ENCODE measurements at regions not wholly inside any gene's neighbourhood (a gene's known extent, or its start where the extent isn't known, plus 50 kb on each side); places are given as distances from the start of the nearest gene placed in this dataset.

DNA sequence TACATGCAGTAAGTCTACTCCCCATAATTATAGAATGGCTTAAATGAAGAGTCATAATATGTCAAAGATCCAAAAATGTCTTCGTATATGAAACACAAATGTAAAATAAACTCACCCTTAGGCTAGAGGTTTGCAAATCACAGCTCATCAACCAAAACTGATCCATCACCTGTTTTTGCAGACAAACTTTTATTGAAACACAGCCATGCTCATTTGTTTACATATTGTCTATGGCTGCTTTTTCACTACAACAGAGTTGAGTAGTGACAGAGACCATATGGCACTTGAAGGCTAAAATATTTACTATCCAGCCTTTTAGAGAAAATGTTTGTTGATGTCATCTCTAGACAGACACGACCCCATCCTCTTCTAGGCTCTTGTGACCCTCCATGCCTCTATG is 64.5 kb upstream of the GEMIN8 start:
- TF ChIP-seq, protein P1, sequence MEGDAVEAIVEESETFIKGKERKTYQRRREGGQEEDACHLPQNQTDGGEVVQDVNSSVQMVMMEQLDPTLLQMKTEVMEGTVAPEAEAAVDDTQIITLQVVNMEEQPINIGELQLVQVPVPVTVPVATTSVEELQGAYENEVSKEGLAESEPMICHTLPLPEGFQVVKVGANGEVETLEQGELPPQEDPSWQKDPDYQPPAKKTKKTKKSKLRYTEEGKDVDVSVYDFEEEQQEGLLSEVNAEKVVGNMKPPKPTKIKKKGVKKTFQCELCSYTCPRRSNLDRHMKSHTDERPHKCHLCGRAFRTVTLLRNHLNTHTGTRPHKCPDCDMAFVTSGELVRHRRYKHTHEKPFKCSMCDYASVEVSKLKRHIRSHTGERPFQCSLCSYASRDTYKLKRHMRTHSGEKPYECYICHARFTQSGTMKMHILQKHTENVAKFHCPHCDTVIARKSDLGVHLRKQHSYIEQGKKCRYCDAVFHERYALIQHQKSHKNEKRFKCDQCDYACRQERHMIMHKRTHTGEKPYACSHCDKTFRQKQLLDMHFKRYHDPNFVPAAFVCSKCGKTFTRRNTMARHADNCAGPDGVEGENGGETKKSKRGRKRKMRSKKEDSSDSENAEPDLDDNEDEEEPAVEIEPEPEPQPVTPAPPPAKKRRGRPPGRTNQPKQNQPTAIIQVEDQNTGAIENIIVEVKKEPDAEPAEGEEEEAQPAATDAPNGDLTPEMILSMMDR (conservative IDR thresholded peaks at IDR 0.05; ENCODE audit: low read length): no peak
- TF ChIP-seq EZH2phosphoT487 (IDR thresholded peaks at IDR 0.05; ENCODE audit: borderline replicate concordance): no peak

Data from Loucy (cell line).